ENCODE measurements at regions not wholly inside any gene's neighbourhood (a gene's known extent, or its start where the extent isn't known, plus 50 kb on each side); places are given as distances from the start of the nearest gene placed in this dataset.

DNA sequence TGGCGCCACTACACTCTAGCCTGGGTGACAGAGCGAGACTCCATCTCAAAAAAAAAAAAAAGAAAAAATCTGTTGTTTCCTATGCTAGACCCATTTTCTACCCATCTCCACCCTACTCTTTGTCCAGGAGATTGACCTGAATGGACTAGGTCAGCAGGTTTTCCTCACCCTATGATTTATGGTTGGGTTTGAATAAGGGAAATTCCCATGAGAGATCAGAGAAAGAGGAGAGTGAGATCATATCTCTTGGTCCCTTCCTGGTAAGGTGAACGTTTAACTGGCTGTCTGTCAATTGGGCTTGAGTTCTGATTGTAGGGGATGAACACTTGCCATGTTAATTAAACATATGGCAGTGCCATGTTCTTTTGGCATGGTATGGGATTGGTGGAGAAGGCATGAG, 387.4 kb downstream of the MAN2A1 start:
- TF ChIP-seq JUND (IDR thresholded peaks at IDR 0.05) (no peak), EZH2phosphoT487 (IDR thresholded peaks at IDR 0.05; ENCODE audit: borderline replicate concordance) (no peak), SIN3A (IDR thresholded peaks at IDR 0.05; ENCODE audit: low read depth) (no peak), ZFX (IDR thresholded peaks at IDR 0.05) (no peak), SRF (IDR thresholded peaks at IDR 0.05; ENCODE audit: low read depth) (no peak), CEBPB (IDR thresholded peaks at IDR 0.05; ENCODE audit: low read depth) (no peak), TCF7L2 (IDR thresholded peaks at IDR 0.05; ENCODE audit: borderline replicate concordance, extremely low read depth, insufficient read depth, insufficient read length) (no peak), SP1 (IDR thresholded peaks at IDR 0.05; ENCODE audit: low read depth) (no peak)
- TF ChIP-seq, protein P1, sequence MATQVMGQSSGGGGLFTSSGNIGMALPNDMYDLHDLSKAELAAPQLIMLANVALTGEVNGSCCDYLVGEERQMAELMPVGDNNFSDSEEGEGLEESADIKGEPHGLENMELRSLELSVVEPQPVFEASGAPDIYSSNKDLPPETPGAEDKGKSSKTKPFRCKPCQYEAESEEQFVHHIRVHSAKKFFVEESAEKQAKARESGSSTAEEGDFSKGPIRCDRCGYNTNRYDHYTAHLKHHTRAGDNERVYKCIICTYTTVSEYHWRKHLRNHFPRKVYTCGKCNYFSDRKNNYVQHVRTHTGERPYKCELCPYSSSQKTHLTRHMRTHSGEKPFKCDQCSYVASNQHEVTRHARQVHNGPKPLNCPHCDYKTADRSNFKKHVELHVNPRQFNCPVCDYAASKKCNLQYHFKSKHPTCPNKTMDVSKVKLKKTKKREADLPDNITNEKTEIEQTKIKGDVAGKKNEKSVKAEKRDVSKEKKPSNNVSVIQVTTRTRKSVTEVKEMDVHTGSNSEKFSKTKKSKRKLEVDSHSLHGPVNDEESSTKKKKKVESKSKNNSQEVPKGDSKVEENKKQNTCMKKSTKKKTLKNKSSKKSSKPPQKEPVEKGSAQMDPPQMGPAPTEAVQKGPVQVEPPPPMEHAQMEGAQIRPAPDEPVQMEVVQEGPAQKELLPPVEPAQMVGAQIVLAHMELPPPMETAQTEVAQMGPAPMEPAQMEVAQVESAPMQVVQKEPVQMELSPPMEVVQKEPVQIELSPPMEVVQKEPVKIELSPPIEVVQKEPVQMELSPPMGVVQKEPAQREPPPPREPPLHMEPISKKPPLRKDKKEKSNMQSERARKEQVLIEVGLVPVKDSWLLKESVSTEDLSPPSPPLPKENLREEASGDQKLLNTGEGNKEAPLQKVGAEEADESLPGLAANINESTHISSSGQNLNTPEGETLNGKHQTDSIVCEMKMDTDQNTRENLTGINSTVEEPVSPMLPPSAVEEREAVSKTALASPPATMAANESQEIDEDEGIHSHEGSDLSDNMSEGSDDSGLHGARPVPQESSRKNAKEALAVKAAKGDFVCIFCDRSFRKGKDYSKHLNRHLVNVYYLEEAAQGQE (IDR thresholded peaks at IDR 0.05; ENCODE audit: low read depth): no peak
- TF ChIP-seq, protein P2, sequence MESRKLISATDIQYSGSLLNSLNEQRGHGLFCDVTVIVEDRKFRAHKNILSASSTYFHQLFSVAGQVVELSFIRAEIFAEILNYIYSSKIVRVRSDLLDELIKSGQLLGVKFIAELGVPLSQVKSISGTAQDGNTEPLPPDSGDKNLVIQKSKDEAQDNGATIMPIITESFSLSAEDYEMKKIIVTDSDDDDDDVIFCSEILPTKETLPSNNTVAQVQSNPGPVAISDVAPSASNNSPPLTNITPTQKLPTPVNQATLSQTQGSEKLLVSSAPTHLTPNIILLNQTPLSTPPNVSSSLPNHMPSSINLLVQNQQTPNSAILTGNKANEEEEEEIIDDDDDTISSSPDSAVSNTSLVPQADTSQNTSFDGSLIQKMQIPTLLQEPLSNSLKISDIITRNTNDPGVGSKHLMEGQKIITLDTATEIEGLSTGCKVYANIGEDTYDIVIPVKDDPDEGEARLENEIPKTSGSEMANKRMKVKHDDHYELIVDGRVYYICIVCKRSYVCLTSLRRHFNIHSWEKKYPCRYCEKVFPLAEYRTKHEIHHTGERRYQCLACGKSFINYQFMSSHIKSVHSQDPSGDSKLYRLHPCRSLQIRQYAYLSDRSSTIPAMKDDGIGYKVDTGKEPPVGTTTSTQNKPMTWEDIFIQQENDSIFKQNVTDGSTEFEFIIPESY (IDR thresholded peaks at IDR 0.05; ENCODE audit: extremely low read depth, insufficient replicate concordance, low read length): no peak
- TF ChIP-seq, protein P3, sequence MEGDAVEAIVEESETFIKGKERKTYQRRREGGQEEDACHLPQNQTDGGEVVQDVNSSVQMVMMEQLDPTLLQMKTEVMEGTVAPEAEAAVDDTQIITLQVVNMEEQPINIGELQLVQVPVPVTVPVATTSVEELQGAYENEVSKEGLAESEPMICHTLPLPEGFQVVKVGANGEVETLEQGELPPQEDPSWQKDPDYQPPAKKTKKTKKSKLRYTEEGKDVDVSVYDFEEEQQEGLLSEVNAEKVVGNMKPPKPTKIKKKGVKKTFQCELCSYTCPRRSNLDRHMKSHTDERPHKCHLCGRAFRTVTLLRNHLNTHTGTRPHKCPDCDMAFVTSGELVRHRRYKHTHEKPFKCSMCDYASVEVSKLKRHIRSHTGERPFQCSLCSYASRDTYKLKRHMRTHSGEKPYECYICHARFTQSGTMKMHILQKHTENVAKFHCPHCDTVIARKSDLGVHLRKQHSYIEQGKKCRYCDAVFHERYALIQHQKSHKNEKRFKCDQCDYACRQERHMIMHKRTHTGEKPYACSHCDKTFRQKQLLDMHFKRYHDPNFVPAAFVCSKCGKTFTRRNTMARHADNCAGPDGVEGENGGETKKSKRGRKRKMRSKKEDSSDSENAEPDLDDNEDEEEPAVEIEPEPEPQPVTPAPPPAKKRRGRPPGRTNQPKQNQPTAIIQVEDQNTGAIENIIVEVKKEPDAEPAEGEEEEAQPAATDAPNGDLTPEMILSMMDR (IDR thresholded peaks at IDR 0.05 in 2 of 3, conservative IDR thresholded peaks at IDR 0.05 in 1 of 3; ENCODE audit: borderline replicate concordance in 1 of 3, insufficient read depth in 1 of 3, low read depth in 2 of 3, low read length in 2 of 3): no peak
- TF ChIP-seq, protein P4, sequence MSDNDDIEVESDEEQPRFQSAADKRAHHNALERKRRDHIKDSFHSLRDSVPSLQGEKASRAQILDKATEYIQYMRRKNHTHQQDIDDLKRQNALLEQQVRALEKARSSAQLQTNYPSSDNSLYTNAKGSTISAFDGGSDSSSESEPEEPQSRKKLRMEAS (IDR thresholded peaks at IDR 0.05): no peak
- no peak for ATAC-seq
- RAD21 ChIA-PET (ENCODE audit: low non-redundant PET in 1 of 2, low total read pairs in 2 of 2, uncharacterized antibody in 2 of 2, unreplicated experiment in 2 of 2): no interaction called here
- H3K79me2 ChIP-seq (ENCODE audit: insufficient read depth, low read length): no peaks in the 10 kb centered on the region
- no peak overlapping the region for H3K4me3 ChIP-seq (replicated peaks in 1 of 2; ENCODE audit: low read depth in 1 of 2, low read length in 2 of 2)
- no peak overlapping the region for H3K4me2 ChIP-seq (ENCODE audit: low read length)
- intact Hi-C loops (cut with micrococcal nuclease): no loop called here
- no peaks in the 10 kb centered on the region for H3K36me3 ChIP-seq (ENCODE audit: control insufficient read depth in 1 of 2, insufficient read depth in 2 of 2, low read length in 2 of 2)
- POLR2A ChIA-PET: no interaction called here
- H3K9me2 ChIP-seq (ENCODE audit: insufficient read depth): no peaks in the 10 kb centered on the region
- H3K4me1 ChIP-seq (ENCODE audit: control insufficient read depth in 1 of 2, insufficient read depth in 2 of 2, low read length in 2 of 2): no peaks in the 10 kb centered on the region
- no peaks in the 10 kb centered on the region for H4K20me1 ChIP-seq (ENCODE audit: insufficient read depth)
- no TSS peak for BruUV-seq (replicated peaks)
- no peak overlapping the region for H3K27ac ChIP-seq (ENCODE audit: low read depth, low read length)
- H3K27me3 ChIP-seq (ENCODE audit: insufficient read depth, low read length): no peaks in the 10 kb centered on the region
- no peak overlapping the region for H3K9ac ChIP-seq (ENCODE audit: low read length)
- no peak overlapping the region for H2AFZ ChIP-seq (ENCODE audit: low read depth, low read length, poor library complexity, severe bottlenecking)
- no peak for DNase-seq (ENCODE audit: low read depth, low spot score)
- H3K9me3 ChIP-seq (ENCODE audit: control insufficient read depth in 1 of 2, insufficient read depth in 1 of 2, low read depth in 1 of 2, low read length in 2 of 2): no peaks in the 10 kb centered on the region
- CTCF ChIA-PET: interaction anchor here (0.6 kb wide), 1 partner anchor 10 kb away, joined by 3 read pairs; no protein-coding TSS in a partner anchor
